ENCODE measurements at regions not wholly inside any gene's neighbourhood (a gene's known extent, or its start where the extent isn't known, plus 50 kb on each side); places are given as distances from the start of the nearest gene placed in this dataset.
"Not testable (repeated sequence)": the region's sequence is repeated elsewhere in the genome, so short reads cannot be mapped to it uniquely, and the experiment has no call there.

DNA sequence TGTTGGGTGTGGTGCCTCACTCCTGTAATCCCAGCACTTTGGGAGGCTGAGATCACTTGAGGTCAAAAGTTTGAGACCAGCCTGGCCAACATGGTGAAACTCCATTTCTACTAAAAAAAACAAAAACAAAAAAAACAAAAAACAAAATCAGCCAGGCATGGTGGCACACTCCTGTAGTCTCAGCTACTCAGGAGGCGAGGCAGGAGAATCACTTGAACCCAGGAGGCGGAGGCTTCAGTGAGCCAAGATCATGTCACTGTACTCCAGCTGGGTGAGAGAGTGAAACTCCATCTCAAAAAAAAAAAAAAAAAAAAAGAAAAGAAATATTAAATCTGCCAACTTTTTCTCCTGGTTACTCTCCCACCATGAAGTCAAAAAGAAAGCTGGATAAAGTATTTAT is 107.5 kb upstream of the SYNCRIP start:
- TF ChIP-seq, protein P1, sequence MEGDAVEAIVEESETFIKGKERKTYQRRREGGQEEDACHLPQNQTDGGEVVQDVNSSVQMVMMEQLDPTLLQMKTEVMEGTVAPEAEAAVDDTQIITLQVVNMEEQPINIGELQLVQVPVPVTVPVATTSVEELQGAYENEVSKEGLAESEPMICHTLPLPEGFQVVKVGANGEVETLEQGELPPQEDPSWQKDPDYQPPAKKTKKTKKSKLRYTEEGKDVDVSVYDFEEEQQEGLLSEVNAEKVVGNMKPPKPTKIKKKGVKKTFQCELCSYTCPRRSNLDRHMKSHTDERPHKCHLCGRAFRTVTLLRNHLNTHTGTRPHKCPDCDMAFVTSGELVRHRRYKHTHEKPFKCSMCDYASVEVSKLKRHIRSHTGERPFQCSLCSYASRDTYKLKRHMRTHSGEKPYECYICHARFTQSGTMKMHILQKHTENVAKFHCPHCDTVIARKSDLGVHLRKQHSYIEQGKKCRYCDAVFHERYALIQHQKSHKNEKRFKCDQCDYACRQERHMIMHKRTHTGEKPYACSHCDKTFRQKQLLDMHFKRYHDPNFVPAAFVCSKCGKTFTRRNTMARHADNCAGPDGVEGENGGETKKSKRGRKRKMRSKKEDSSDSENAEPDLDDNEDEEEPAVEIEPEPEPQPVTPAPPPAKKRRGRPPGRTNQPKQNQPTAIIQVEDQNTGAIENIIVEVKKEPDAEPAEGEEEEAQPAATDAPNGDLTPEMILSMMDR (IDR thresholded peaks at IDR 0.05; ENCODE audit: insufficient read depth, low read length), result not testable (repeated sequence)
- not testable (repeated sequence) for TF ChIP-seq POLR2AphosphoS5 (IDR thresholded peaks at IDR 0.05; ENCODE audit: low read depth)
- TF ChIP-seq, protein P2, sequence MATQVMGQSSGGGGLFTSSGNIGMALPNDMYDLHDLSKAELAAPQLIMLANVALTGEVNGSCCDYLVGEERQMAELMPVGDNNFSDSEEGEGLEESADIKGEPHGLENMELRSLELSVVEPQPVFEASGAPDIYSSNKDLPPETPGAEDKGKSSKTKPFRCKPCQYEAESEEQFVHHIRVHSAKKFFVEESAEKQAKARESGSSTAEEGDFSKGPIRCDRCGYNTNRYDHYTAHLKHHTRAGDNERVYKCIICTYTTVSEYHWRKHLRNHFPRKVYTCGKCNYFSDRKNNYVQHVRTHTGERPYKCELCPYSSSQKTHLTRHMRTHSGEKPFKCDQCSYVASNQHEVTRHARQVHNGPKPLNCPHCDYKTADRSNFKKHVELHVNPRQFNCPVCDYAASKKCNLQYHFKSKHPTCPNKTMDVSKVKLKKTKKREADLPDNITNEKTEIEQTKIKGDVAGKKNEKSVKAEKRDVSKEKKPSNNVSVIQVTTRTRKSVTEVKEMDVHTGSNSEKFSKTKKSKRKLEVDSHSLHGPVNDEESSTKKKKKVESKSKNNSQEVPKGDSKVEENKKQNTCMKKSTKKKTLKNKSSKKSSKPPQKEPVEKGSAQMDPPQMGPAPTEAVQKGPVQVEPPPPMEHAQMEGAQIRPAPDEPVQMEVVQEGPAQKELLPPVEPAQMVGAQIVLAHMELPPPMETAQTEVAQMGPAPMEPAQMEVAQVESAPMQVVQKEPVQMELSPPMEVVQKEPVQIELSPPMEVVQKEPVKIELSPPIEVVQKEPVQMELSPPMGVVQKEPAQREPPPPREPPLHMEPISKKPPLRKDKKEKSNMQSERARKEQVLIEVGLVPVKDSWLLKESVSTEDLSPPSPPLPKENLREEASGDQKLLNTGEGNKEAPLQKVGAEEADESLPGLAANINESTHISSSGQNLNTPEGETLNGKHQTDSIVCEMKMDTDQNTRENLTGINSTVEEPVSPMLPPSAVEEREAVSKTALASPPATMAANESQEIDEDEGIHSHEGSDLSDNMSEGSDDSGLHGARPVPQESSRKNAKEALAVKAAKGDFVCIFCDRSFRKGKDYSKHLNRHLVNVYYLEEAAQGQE (IDR thresholded peaks at IDR 0.05; ENCODE audit: insufficient replicate concordance, low read depth), result not testable (repeated sequence)
